ENCODE measurements at regions not wholly inside any gene's neighbourhood (a gene's known extent, or its start where the extent isn't known, plus 50 kb on each side); places are given as distances from the start of the nearest gene placed in this dataset.
A peak's percentile ranks its signal among the peaks of the same experiment; 100 is the strongest.

DNA sequence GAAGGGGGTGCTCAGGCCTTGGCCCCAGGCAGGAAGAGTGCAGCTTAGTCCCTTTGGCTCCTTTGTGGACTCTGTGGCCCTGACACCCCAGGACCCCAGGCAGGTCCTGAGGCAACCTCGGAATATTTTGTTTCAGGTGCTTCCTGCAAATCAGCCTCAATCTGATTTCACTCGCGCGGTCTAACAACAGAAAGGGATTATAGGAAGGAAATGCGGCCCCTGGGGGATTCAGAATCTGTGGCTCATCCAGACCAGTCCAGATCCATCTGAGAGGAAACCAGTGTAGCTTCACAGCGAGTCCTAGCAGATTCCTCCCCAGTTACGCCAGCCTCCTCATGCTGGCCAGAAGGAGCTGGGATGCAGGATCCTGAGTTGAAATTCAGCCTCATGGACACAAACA is 59.5 kb upstream of the YWHAQ start:
- ATAC-seq (no peak), DNase-seq (ENCODE audit: low spot score) (no peak)
- TF ChIP-seq, protein P1, sequence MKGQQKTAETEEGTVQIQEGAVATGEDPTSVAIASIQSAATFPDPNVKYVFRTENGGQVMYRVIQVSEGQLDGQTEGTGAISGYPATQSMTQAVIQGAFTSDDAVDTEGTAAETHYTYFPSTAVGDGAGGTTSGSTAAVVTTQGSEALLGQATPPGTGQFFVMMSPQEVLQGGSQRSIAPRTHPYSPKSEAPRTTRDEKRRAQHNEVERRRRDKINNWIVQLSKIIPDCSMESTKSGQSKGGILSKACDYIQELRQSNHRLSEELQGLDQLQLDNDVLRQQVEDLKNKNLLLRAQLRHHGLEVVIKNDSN (CRISPR knock-in tag; IDR thresholded peaks at IDR 0.05), result no peak
- no peak for TF ChIP-seq OVOL2 (CRISPR knock-in tag; IDR thresholded peaks at IDR 0.05; ENCODE audit: borderline replicate concordance)
- Mint-ChIP-seq H3K4me1 (peaks cover 16% of the 10 kb centered on the region), H3K27me3 (ENCODE audit: low read depth) (no peaks in the 10 kb centered on the region), H3K27ac (peak overlapping the region; percentile 7; the same call in 1 of the 2 replicates), H3K9me3 (no peaks in the 10 kb centered on the region), H3K36me3 (no peaks in the 10 kb centered on the region), H3K4me3 (no peak overlapping the region)
- CTCF ChIA-PET, result interaction anchor here (0.6 to 1.7 kb wide), 7 partner anchors 61 to 294 kb away, joined by 3 to 5 read pairs (median 3); partner anchors contain the start of gene ADAM17
- POLR2A ChIA-PET, result no interaction called here

DNA sequence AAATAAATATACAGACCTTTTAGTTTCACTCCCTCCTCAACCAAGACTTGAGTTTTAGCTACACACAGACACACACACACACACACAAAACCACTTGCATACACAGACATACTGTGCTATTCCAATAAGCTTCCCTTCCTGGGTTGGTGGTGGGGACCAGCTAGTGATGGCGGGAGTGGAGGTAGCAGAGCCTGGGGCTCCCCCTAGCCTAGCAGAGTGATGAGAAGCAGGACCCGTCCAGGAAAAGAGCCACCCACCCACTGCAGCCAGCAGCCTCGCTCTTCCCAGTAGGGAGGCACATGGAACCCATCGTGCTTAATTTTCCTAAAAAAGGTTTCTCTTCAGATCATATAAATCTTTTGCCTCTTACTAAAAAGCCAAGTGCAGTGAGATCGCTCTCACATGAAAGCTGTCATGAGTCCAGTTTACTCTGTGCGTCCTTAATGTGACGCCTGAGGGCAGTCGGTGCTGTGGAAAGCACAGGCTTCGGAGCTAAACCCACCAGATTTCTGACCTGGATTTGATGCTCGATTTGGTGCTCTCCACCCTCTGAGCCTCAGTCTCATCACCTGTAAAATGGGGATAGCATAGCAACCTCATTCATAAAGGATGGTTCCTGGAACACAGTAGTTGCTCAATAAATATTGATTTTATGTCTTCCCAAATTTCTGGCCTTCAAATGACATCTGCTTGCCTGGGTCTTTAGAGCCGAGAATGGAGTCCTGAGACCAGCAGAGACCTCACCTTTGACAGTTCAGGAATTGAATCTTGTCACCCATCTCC is 60.1 kb upstream of the YWHAQ start:
- POLR2A ChIA-PET, result no interaction called here
- H3K36me3 Mint-ChIP-seq, result no peaks in the 10 kb centered on the region
- peak; percentile 48 for ATAC-seq
- CTCF ChIA-PET, result interaction anchor here (0.6 to 1.7 kb wide), 8 partner anchors 61 to 294 kb away, joined by 3 to 5 read pairs (median 3); partner anchors contain the start of gene ADAM17
- peak overlapping the region; percentile 4; the same call in 1 of the 2 replicates for H3K27ac Mint-ChIP-seq
- no peaks in the 10 kb centered on the region for H3K27me3 Mint-ChIP-seq (ENCODE audit: low read depth)
- H3K4me3 Mint-ChIP-seq, result no peak overlapping the region
- no peak for TF ChIP-seq ZNF219 (CRISPR knock-in tag; IDR thresholded peaks at IDR 0.05; ENCODE audit: borderline replicate concordance)
- TF ChIP-seq ZNF532 (CRISPR knock-in tag; IDR thresholded peaks at IDR 0.05; ENCODE audit: borderline replicate concordance), result no peak
- TF ChIP-seq SMAD4 (CRISPR knock-in tag; IDR thresholded peaks at IDR 0.05), result no peak
- TF ChIP-seq HMGA2 (CRISPR knock-in tag; IDR thresholded peaks at IDR 0.05), result no peak
- TF ChIP-seq, protein P1 (CRISPR knock-in tag; IDR thresholded peaks at IDR 0.05), result no peak
- no peak for TF ChIP-seq TEAD1 (CRISPR knock-in tag; IDR thresholded peaks at IDR 0.05)
- TF ChIP-seq KAT7 (CRISPR knock-in tag; IDR thresholded peaks at IDR 0.05; ENCODE audit: borderline replicate concordance), result no peak
- TF ChIP-seq ZSCAN18 (CRISPR knock-in tag; IDR thresholded peaks at IDR 0.05), result no peak
- H3K4me1 Mint-ChIP-seq, result peaks cover 16% of the 10 kb centered on the region
- no peaks in the 10 kb centered on the region for H3K9me3 Mint-ChIP-seq
- DNase-seq (ENCODE audit: low spot score), result no peak

GRCh38 chr2:9692456-9693195 is 61.8 kb upstream of the YWHAQ start:
- Mint-ChIP-seq H3K4me1 (peaks cover 16% of the 10 kb centered on the region), H3K27ac (no peak overlapping the region), H3K9me3 (no peaks in the 10 kb centered on the region), H3K27me3 (ENCODE audit: low read depth) (no peaks in the 10 kb centered on the region), H3K36me3 (no peaks in the 10 kb centered on the region), H3K4me3 (no peak overlapping the region)
- ChIA-PET CTCF (interaction anchor here (0.8 kb wide), 1 partner anchor 76 kb away, joined by 3 read pairs; no protein-coding TSS in a partner anchor), POLR2A (no interaction called here)
- TF ChIP-seq, protein P2, sequence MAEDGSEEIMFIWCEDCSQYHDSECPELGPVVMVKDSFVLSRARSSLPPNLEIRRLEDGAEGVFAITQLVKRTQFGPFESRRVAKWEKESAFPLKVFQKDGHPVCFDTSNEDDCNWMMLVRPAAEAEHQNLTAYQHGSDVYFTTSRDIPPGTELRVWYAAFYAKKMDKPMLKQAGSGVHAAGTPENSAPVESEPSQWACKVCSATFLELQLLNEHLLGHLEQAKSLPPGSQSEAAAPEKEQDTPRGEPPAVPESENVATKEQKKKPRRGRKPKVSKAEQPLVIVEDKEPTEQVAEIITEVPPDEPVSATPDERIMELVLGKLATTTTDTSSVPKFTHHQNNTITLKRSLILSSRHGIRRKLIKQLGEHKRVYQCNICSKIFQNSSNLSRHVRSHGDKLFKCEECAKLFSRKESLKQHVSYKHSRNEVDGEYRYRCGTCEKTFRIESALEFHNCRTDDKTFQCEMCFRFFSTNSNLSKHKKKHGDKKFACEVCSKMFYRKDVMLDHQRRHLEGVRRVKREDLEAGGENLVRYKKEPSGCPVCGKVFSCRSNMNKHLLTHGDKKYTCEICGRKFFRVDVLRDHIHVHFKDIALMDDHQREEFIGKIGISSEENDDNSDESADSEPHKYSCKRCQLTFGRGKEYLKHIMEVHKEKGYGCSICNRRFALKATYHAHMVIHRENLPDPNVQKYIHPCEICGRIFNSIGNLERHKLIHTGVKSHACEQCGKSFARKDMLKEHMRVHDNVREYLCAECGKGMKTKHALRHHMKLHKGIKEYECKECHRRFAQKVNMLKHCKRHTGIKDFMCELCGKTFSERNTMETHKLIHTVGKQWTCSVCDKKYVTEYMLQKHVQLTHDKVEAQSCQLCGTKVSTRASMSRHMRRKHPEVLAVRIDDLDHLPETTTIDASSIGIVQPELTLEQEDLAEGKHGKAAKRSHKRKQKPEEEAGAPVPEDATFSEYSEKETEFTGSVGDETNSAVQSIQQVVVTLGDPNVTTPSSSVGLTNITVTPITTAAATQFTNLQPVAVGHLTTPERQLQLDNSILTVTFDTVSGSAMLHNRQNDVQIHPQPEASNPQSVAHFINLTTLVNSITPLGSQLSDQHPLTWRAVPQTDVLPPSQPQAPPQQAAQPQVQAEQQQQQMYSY (CRISPR knock-in tag; IDR thresholded peaks at IDR 0.05), result no peak
- no peak for TF ChIP-seq NFATC4 (CRISPR knock-in tag; IDR thresholded peaks at IDR 0.05)
- TF ChIP-seq, protein P1 (CRISPR knock-in tag; IDR thresholded peaks at IDR 0.05), result no peak
- TF ChIP-seq IRF2 (CRISPR knock-in tag; IDR thresholded peaks at IDR 0.05; ENCODE audit: borderline replicate concordance, low read depth), result no peak
- TF ChIP-seq ZNF416 (CRISPR knock-in tag; IDR thresholded peaks at IDR 0.05), result no peak
- ATAC-seq (no peak; the same call in 1 of the 2 replicates), DNase-seq (ENCODE audit: low spot score) (no peak)

All from WTC11 (cell line).